OCI-LY1 (cell line): ENCODE measurements at regions not wholly inside any gene's neighbourhood (a gene's known extent, or its start where the extent isn't known, plus 50 kb on each side); places are given as distances from the start of the nearest gene placed in this dataset.

Experiments
- EZH2 ChIP-seq: fragments of 200-600 bp; sonication (generic), shearing (Covaris generic); IDR thresholded peaks from 2 replicates; pipeline ENCODE4 v1.8.0; 2017; ENCODE audit warnings: borderline replicate concordance, mixed run types, mild to moderate bottlenecking, antibody characterized with exemption, low read length, moderate library complexity, mixed read lengths
- TF ChIP-seq, protein P1 (sequence below): fragments of 200-600 bp; sonication (generic), shearing (Covaris generic); IDR thresholded peaks from 2 replicates; pipeline ENCODE4 v1.5.1; 2017; ENCODE audit warnings: mild to moderate bottlenecking, antibody characterized with exemption, low read length, moderate library complexity, mixed read lengths

DNA sequence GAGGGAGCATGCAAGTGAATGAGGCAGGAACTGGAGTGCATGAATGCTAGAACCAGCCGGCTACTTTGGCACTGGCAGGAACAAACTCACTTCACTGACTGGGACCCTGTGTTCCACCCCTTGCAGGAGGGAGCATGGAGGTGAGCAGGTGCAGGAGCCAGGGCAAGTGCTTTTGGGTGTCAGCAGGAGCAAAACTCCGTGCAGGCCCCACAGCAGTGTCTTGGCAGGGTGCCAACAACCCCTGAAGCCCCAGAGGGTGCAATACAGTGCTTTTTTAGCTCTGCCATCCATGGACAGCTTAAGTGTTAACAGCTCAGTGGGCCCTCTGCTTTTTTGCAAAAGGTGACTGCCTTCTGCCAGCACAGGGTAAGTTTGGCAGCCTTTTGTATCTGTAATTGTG lies 245.8 kb upstream of the PCSK5 start:
- TF ChIP-seq, protein P1, sequence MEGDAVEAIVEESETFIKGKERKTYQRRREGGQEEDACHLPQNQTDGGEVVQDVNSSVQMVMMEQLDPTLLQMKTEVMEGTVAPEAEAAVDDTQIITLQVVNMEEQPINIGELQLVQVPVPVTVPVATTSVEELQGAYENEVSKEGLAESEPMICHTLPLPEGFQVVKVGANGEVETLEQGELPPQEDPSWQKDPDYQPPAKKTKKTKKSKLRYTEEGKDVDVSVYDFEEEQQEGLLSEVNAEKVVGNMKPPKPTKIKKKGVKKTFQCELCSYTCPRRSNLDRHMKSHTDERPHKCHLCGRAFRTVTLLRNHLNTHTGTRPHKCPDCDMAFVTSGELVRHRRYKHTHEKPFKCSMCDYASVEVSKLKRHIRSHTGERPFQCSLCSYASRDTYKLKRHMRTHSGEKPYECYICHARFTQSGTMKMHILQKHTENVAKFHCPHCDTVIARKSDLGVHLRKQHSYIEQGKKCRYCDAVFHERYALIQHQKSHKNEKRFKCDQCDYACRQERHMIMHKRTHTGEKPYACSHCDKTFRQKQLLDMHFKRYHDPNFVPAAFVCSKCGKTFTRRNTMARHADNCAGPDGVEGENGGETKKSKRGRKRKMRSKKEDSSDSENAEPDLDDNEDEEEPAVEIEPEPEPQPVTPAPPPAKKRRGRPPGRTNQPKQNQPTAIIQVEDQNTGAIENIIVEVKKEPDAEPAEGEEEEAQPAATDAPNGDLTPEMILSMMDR, result no peak
- no peak for TF ChIP-seq EZH2
